T-cell (primary cell): ENCODE measurements at regions not wholly inside any gene's neighbourhood (a gene's known extent, or its start where the extent isn't known, plus 50 kb on each side); places are given as distances from the start of the nearest gene placed in this dataset.
A peak's percentile ranks its signal among the peaks of the same experiment; 100 is the strongest.

Source experiments
- ATAC-seq, 4 experiments: fragments of 200-7000 bp in 3 of 4; fragments of 150-1000 bp in 1 of 4; cut with Tn5 transposase; replicated peaks in 1 of 4; 1 replicate in 3 of 4; 2 replicates in 1 of 4; pipeline ENCODE4 v1.10.0; 2021; ENCODE audit warnings: moderate library complexity in 3 of 4, mild to moderate bottlenecking in 2 of 4, moderate number of reproducible peaks in 1 of 4
- CTCF ChIA-PET, 2 donors: fragments of 300-600 bp; sonication (Branson Sonifier 250); formaldehyde crosslinking; loops; one replicate each; lab custom pipeline; 2022; ENCODE audit warnings: antibody characterized with exemption in 2 of 2; lab: Charles Lee
- POLR2A ChIA-PET, 2 donors: fragments of 300-600 bp; sonication (Branson Sonifier 250); formaldehyde crosslinking; loops; one replicate each; lab custom pipeline; 2022; ENCODE audit warnings: antibody characterized with exemption in 2 of 2; lab: Charles Lee
- DNase-seq, 35 experiments: peaks; one replicate each; pipeline versions ENCODE4 v3.0.0 to v3.0.0-alpha.2; 2013 to 2023
- H3K27ac ChIP-seq: one replicate; pipeline ENCODE4 v1.5.1; 2013; ENCODE audit warnings: low read length
- H3K27me3 ChIP-seq, 2 experiments: replicated peaks in 1 of 2; 1 replicate in 1 of 2; 2 replicates in 1 of 2; pipeline versions ENCODE4 v1.6.1 to v1.7.0; 2013; ENCODE audit warnings: low read length in 1 of 2, mixed read lengths in 1 of 2; ENCODE audit not compliant: control insufficient read depth in 2 of 2, insufficient read depth in 2 of 2; ENCODE audit errors: extremely low read depth in 1 of 2
- H3K36me3 ChIP-seq, 2 donors: 1 replicate in 1 of 2; 2 replicates in 1 of 2; pipeline versions ENCODE4 v1.6.1 to v1.7.0; 2013; ENCODE audit warnings: low read length in 1 of 2; ENCODE audit not compliant: control insufficient read depth in 2 of 2, insufficient read depth in 1 of 2; ENCODE audit errors: extremely low read depth in 1 of 2
- H3K4me1 ChIP-seq, 2 experiments: 1 replicate in 1 of 2; 2 replicates in 1 of 2; pipeline versions ENCODE4 v1.6.1 to v1.7.0; 2013; ENCODE audit warnings: low read length in 2 of 2, mixed read lengths in 1 of 2; ENCODE audit not compliant: insufficient read depth in 2 of 2, control insufficient read depth in 1 of 2; ENCODE audit errors: extremely low read depth in 1 of 2
- H3K4me3 ChIP-seq, 2 donors: 1 replicate in 1 of 2; 2 replicates in 1 of 2; pipeline versions ENCODE4 v1.5.1 to v1.7.0; 2013; ENCODE audit warnings: mild to moderate bottlenecking in 2 of 2, low read length in 1 of 2, moderate library complexity in 1 of 2; ENCODE audit not compliant: control insufficient read depth in 1 of 2; ENCODE audit errors: extremely low read depth in 1 of 2
- H3K9me3 ChIP-seq: 2 replicates; pipeline ENCODE4 v1.7.0; 2013
- H3K27ac Mint-ChIP-seq, 2 donors: one replicate each; pipeline ENCODE4 v1.8.0; 2020 to 2021; ENCODE audit warnings: mild to moderate bottlenecking in 2 of 2, mixed read lengths in 2 of 2
- H3K27me3 Mint-ChIP-seq, 2 donors: one replicate each; pipeline ENCODE4 v1.8.0; 2021 to 2022; ENCODE audit warnings: mixed read lengths in 2 of 2
- H3K36me3 Mint-ChIP-seq: one replicate; pipeline ENCODE4 v1.8.0; 2021; ENCODE audit warnings: mixed read lengths
- H3K4me1 Mint-ChIP-seq, 3 donors: one replicate each; pipeline ENCODE4 v1.8.0; 2020 to 2022; ENCODE audit warnings: mixed read lengths in 3 of 3, mild to moderate bottlenecking in 1 of 3
- H3K4me3 Mint-ChIP-seq, 3 donors: one replicate each; pipeline ENCODE4 v1.8.0; 2020 to 2022; ENCODE audit warnings: mild to moderate bottlenecking in 3 of 3, mixed read lengths in 3 of 3, moderate library complexity in 3 of 3
- H3K9me3 Mint-ChIP-seq, 3 donors: one replicate each; pipeline ENCODE4 v1.8.0; 2020 to 2022; ENCODE audit warnings: mixed read lengths in 3 of 3
- WGBS: methylation state at CpG from one replicate; pipeline ENCODE4 v1.1.5; 2013; ENCODE audit warnings: missing lambda C conversion rate; ENCODE audit not compliant: insufficient coverage; 5-methylcytosine and 5-hydroxymethylcytosine counted together

DNA sequence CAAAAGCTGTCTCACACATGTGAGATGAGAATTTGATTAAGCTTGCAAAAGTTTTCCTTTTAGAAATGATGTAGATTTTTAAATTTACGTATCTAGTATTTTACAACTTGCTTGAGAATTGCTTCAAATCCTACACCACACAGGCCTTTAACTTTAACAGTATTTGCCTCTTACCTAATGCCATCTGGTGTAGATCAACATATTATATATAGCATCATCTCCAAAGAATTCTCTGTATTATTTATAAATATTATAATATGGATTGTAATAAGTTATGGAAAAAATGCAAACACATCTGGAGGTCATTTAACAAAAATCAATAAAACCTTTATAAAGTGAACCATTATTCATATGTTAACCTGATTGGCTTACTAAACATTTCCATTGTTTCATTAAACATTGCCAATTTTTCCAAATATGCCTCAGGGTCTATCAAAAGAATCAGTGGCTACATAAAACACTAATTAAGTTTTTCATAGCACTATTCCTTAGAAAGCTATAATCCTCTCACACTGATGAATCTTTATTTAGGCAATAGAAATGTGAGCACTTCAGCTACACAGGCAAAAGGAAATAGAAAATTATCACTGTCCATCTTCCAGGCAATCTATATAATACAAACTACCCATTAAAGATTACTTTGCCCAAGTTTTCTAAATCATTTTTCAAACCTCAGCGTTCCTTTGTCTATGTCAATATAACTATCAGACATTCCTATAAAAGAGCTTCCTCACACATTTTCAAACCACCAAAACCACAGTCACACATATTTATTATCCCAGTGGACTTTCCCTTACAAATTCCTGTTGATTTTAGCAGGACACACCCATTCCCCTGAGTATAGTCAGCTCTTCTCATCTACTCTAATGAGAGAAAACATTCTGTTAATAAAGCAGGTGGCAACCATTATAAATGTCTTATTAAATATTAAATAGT is 83.5 kb upstream of the INTU start:
- Mint-ChIP-seq H3K27ac (no peak overlapping the region), H3K4me1 (no peaks in the 10 kb centered on the region), H3K4me3 (no peak overlapping the region), H3K9me3 (no peaks in the 10 kb centered on the region), H3K27me3 (peaks cover 0 to 7% of the 10 kb centered on the region in 2 donors), H3K36me3 (no peaks in the 10 kb centered on the region)
- Histone ChIP-seq H3K4me3 (no peak overlapping the region), H3K27ac (no peak overlapping the region), H3K9me3 (no peaks in the 10 kb centered on the region), H3K27me3 (no peaks in the 10 kb centered on the region), H3K4me1 (no peaks in the 10 kb centered on the region), H3K36me3 (no peaks in the 10 kb centered on the region)
- ChIA-PET POLR2A (no interaction called here), CTCF (no interaction called here)
- ATAC-seq: no peak
- no peak for DNase-seq
- WGBS: 82% methylated on average over 1 of the region's 2 CpGs

DNA sequence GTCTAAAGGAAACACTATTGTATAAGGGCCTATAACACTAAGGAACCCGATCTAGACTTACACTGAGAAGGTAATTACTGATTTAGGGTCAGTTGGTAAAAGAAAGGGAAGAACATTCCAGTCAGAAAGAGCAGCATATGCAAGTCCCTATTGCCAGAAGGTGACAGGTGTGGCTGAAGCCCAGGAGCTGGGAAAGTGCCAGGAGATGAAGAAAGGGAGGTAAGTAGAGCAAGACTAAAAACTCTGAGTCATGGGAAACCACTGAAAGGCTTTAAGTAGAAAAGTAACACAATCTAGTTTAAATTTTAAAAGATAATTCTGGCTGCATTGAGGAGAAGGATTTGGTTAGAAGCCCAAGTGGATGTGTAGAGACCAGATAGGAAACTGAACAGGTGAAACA is 77.7 kb upstream of the INTU start:
- Histone ChIP-seq H3K36me3 (no peaks in the 10 kb centered on the region), H3K4me1 (no peaks in the 10 kb centered on the region), H3K4me3 (no peak overlapping the region), H3K27ac (no peak overlapping the region), H3K27me3 (peaks cover 0 to 9% of the 10 kb centered on the region in 2 experiments), H3K9me3 (no peaks in the 10 kb centered on the region)
- no CpG with 5 or more reads among the region's 1 CpG for WGBS
- DNase-seq (no peak), ATAC-seq (no peak)
- H3K9me3 Mint-ChIP-seq: no peaks in the 10 kb centered on the region
- peaks cover 0 to 7% of the 10 kb centered on the region in 2 donors for H3K27me3 Mint-ChIP-seq
- H3K36me3 Mint-ChIP-seq: no peaks in the 10 kb centered on the region
- no peaks in the 10 kb centered on the region for H3K4me1 Mint-ChIP-seq
- POLR2A ChIA-PET: no interaction called here
- no peak overlapping the region for H3K4me3 Mint-ChIP-seq
- CTCF ChIA-PET: no interaction called here
- no peak overlapping the region for H3K27ac Mint-ChIP-seq

DNA sequence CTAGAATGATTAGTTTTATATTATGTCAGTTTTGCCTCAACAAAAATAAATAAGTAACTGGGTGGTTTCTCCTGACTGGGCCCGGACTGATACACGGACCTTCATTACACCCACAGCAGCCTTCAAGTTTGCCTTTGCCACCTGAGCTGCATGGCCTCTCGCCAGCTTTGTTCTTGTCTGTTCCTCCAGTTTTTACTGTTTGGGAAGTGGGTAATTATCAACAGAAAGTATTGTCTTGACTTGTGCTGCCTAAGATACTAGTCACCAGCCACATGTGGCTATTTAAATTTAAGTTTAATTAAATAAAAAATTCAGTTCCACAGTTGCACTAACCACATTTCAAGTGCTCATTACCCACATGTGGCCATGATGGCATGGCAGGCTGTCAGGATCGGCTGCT is 74.7 kb upstream of the INTU start:
- DNase-seq (no peak), ATAC-seq (no peak)
- no peak overlapping the region for H3K4me3 ChIP-seq
- Mint-ChIP-seq H3K4me3 (no peak overlapping the region), H3K27ac (no peak overlapping the region), H3K9me3 (no peaks in the 10 kb centered on the region), H3K4me1 (no peaks in the 10 kb centered on the region), H3K36me3 (no peaks in the 10 kb centered on the region), H3K27me3 (no peaks in the 10 kb centered on the region)
- ChIA-PET CTCF (no interaction called here), POLR2A (no interaction called here)
- no peaks in the 10 kb centered on the region for H3K4me1 ChIP-seq
- no peak overlapping the region for H3K27ac ChIP-seq
- peaks cover 0 to 9% of the 10 kb centered on the region in 2 experiments for H3K27me3 ChIP-seq
- H3K36me3 ChIP-seq: no peaks in the 10 kb centered on the region
- no peaks in the 10 kb centered on the region for H3K9me3 ChIP-seq
- WGBS: no CpG with 5 or more reads among the region's 4 CpGs

DNA sequence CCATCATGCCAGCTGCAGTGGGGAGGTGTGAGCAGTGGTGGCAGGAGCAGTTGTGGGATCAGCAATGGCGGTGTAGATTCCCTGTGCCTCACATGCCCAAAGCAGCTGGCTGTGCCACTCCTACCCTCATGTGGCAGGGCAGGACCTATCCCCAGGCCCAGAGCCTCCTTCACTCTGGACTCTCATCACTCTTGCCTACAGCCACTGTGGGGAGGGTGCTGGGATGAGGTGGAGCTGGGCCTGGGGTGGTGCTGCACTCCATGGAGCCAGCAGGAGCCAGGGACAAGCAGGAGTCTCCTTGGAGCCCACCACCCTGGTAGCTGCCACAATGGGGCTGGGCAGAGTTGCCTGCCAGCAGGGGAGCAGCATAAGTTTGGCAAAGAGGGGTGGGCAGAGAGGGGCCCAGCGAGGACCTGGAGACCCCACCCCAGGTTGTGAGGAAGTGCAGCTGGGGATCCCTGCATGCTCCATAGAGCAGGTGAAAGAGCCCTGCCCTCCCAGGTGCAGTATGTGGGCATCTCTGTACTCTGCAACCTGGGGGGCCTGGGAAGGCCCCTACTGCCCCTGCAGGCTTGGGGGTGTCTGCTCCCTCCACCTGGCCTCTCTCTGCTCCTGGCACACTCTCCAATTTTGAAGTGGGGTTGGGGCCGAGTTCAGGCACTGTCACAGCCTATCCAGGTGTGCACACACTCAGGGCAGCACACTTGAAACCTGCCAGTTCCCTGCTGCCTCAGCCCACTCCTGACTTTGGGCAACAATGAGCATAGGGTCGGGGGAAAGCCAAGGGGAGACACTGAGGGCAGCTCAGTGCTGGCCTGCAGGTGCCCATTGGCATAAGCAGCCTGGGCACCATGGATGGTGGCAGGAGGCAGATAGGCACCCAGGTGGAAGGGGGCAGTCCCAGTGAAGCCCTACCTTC is 74.0 kb upstream of the INTU start:
- H3K27ac ChIP-seq: no peak overlapping the region
- H3K4me1 ChIP-seq: no peaks in the 10 kb centered on the region
- H3K27ac Mint-ChIP-seq: no peak overlapping the region
- H3K27me3 Mint-ChIP-seq: no peaks in the 10 kb centered on the region
- no peaks in the 10 kb centered on the region for H3K9me3 ChIP-seq
- ChIA-PET POLR2A (no interaction called here), CTCF (no interaction called here)
- H3K4me1 Mint-ChIP-seq: no peaks in the 10 kb centered on the region
- H3K36me3 Mint-ChIP-seq: no peaks in the 10 kb centered on the region
- H3K9me3 Mint-ChIP-seq: no peaks in the 10 kb centered on the region
- no peak overlapping the region for H3K4me3 ChIP-seq
- peaks cover 0 to 9% of the 10 kb centered on the region in 2 experiments for H3K27me3 ChIP-seq
- H3K36me3 ChIP-seq: no peaks in the 10 kb centered on the region
- 38% methylated on average over 2 of the region's 4 CpGs for WGBS
- no peak overlapping the region for H3K4me3 Mint-ChIP-seq
- DNase-seq: no peak
- ATAC-seq: peak in 1 of 4 experiments; percentile 17

DNA sequence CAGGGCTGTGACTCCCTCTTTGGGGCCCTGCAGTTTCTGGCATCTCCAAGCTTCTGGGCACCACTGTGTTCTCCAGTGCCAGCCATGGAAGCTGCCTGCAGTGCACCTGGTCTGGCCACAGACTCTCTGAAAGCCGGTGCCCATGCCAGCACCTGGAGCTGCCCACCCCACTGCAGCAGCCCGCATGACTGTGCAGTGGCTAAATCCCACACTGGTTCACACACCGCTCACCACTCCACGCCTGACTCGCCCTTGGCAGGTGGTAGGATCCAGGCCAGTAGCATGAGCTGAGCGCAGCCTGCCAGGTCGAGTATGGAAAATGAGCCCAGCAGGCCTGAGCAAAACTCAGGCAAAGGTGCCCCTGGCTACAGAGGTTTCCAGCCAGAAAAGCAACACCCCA is 72.8 kb upstream of the INTU start:
- no peak for DNase-seq
- 92% methylated on average over 7 of the region's 7 CpGs for WGBS
- ATAC-seq: no peak
- Mint-ChIP-seq H3K4me3 (no peak overlapping the region), H3K27ac (no peak overlapping the region), H3K4me1 (no peaks in the 10 kb centered on the region), H3K27me3 (no peaks in the 10 kb centered on the region), H3K36me3 (no peaks in the 10 kb centered on the region), H3K9me3 (no peaks in the 10 kb centered on the region)
- Histone ChIP-seq H3K9me3 (no peaks in the 10 kb centered on the region), H3K27ac (no peak overlapping the region), H3K4me3 (no peak overlapping the region), H3K27me3 (peaks cover 0 to 9% of the 10 kb centered on the region in 2 experiments), H3K36me3 (no peaks in the 10 kb centered on the region), H3K4me1 (no peaks in the 10 kb centered on the region)
- ChIA-PET POLR2A (no interaction called here), CTCF (no interaction called here)

DNA sequence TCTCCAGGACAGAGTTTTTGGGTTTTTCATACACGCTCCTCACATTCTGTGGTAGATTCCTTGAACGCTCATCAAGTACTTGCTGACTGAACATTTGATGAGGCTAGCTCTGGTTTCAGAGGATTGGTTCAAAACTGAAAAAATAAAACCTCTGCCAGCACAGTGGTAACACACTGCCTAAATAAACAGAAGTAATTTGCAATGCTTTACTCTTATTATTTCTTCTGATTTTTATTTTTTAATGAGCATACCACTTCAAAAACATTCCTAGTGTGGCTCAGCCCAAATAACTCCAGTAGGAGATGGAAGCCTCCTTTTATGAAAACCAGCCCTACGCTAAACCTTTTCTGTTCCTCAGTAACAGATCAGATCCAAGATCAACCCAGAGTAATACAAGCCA is 72.0 kb upstream of the INTU start:
- Mint-ChIP-seq H3K36me3 (no peaks in the 10 kb centered on the region), H3K4me3 (no peak overlapping the region), H3K27me3 (peaks cover 0 to 1% of the 10 kb centered on the region in 2 donors), H3K9me3 (no peaks in the 10 kb centered on the region), H3K27ac (no peak overlapping the region), H3K4me1 (no peaks in the 10 kb centered on the region)
- no peak for DNase-seq
- WGBS: no CpG with 5 or more reads among the region's 3 CpGs
- ChIA-PET POLR2A (no interaction called here), CTCF (no interaction called here)
- no peaks in the 10 kb centered on the region for H3K4me1 ChIP-seq
- peaks cover 0 to 9% of the 10 kb centered on the region in 2 experiments for H3K27me3 ChIP-seq
- no peak for ATAC-seq
- H3K9me3 ChIP-seq: no peaks in the 10 kb centered on the region
- no peak overlapping the region for H3K4me3 ChIP-seq
- no peak overlapping the region for H3K27ac ChIP-seq
- H3K36me3 ChIP-seq: no peaks in the 10 kb centered on the region
